K562 (cell line): ENCODE measurements at regions not wholly inside any gene's neighbourhood (a gene's known extent, or its start where the extent isn't known, plus 50 kb on each side); places are given as distances from the start of the nearest gene placed in this dataset.

Source experiments
- CREB1 ChIP-seq, 2 experiments: sonication (generic) in 1 of 2; formaldehyde crosslinking in 1 of 2; IDR thresholded peaks; 2 replicates each; pipeline versions ENCODE4 v1.6.1 to v1.8.0; 2012 to 2022; ENCODE audit warnings: inconsistent platforms in 1 of 2, mild to moderate bottlenecking in 1 of 2, missing genetic modification reagents in 1 of 2, moderate library complexity in 1 of 2
- KLF10 ChIP-seq: fragments of 250-450 bp; sonication (Bioruptor Pico); IDR thresholded peaks from 2 replicates; pipeline ENCODE4 v1.6.1; 2021; ENCODE audit warnings: matching md5 sums
- NFATC3 ChIP-seq: fragments of 450-650 bp; IDR thresholded peaks from 2 replicates; pipeline ENCODE4 v1.6.1; 2017; ENCODE audit warnings: mild to moderate bottlenecking
- NRF1 ChIP-seq, 2 experiments: fragments of 450-650 bp; IDR thresholded peaks in 1 of 2; conservative IDR thresholded peaks in 1 of 2; 2 replicates each; pipeline ENCODE4 v1.6.1; 2014; ENCODE audit warnings: mild to moderate bottlenecking in 2 of 2
- SOX6 ChIP-seq: fragments of 450-650 bp; IDR thresholded peaks from 2 replicates; pipeline ENCODE4 v1.6.1; 2014; ENCODE audit warnings: mild to moderate bottlenecking
- TEAD4 ChIP-seq, 2 experiments: sonication (generic) in 1 of 2; formaldehyde crosslinking in 1 of 2; IDR thresholded peaks; 2 replicates each; pipeline versions ENCODE4 v1.6.1 to v1.8.0; 2012 to 2022; ENCODE audit warnings: borderline replicate concordance in 1 of 2, inconsistent platforms in 1 of 2, low read length in 1 of 2, mild to moderate bottlenecking in 1 of 2, missing genetic modification reagents in 1 of 2
- USF2 ChIP-seq: sonication (generic); formaldehyde crosslinking; IDR thresholded peaks from 2 replicates; pipeline ENCODE4 v1.5.0; 2020; ENCODE audit warnings: missing genetic modification reagents
- TF ChIP-seq, protein P1 (sequence below): fragments of 450-650 bp; conservative IDR thresholded peaks from 2 replicates; pipeline ENCODE4 v1.6.1; 2016; ENCODE audit warnings: missing genetic modification characterization, low read depth, mild to moderate bottlenecking, control low read depth, missing compliant biosample characterization
- TF ChIP-seq, protein P2 (sequence below): fragments of 450-650 bp; conservative IDR thresholded peaks from 2 replicates; pipeline ENCODE4 v1.6.1; 2016; ENCODE audit warnings: missing genetic modification characterization, low read depth, mild to moderate bottlenecking, missing compliant biosample characterization, moderate library complexity
- TF ChIP-seq, protein P3 (sequence below), 3 experiments: IDR thresholded peaks in 2 of 3; conservative IDR thresholded peaks in 1 of 3; 2 replicates each; pipeline ENCODE4 v1.5.1; 2011 to 2012; ENCODE audit warnings: low read length in 3 of 3, mild to moderate bottlenecking in 3 of 3, control low read depth in 2 of 3, improper control_type of control experiment in 1 of 3, inconsistent platforms in 1 of 3, low read depth in 1 of 3, mixed read lengths in 1 of 3, moderate library complexity in 1 of 3; ENCODE audit not compliant: insufficient read depth in 2 of 3

DNA sequence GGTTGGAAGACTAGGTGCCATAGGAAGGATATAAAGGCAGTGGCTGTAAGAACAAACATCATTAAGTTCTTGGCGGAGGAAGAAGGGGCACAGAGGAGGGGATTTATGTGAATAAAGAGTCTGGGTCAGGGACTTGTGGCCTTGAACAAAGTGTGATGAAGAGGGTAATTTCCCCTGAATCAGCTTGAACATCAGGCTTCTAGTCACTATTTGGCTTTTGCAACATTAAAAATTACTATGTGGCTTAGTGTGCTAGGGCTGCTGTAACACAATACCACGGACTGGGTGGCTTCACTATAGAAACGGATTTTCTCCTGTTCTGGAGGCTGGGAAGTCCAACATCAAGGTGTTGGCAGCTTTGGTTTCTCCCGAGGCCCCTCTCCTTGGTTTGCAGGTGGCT, 70.5 kb upstream of the CNIH3 start:
- TF ChIP-seq, protein P1, sequence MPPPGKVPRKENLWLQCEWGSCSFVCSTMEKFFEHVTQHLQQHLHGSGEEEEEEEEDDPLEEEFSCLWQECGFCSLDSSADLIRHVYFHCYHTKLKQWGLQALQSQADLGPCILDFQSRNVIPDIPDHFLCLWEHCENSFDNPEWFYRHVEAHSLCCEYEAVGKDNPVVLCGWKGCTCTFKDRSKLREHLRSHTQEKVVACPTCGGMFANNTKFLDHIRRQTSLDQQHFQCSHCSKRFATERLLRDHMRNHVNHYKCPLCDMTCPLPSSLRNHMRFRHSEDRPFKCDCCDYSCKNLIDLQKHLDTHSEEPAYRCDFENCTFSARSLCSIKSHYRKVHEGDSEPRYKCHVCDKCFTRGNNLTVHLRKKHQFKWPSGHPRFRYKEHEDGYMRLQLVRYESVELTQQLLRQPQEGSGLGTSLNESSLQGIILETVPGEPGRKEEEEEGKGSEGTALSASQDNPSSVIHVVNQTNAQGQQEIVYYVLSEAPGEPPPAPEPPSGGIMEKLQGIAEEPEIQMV (tag) = no peak
- TF ChIP-seq, protein P2, sequence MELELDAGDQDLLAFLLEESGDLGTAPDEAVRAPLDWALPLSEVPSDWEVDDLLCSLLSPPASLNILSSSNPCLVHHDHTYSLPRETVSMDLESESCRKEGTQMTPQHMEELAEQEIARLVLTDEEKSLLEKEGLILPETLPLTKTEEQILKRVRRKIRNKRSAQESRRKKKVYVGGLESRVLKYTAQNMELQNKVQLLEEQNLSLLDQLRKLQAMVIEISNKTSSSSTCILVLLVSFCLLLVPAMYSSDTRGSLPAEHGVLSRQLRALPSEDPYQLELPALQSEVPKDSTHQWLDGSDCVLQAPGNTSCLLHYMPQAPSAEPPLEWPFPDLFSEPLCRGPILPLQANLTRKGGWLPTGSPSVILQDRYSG (tag) = no peak
- TF ChIP-seq SOX6 (no peak), KLF10 (CRISPR knock-in tag) (no peak), USF2 (no peak), TEAD4 (IDR thresholded peaks at IDR 0.05; ENCODE audit: low read length) (no peak), TEAD4 (CRISPR knock-in tag; IDR thresholded peaks at IDR 0.05; ENCODE audit: borderline replicate concordance) (no peak), NRF1 (conservative IDR thresholded peaks at IDR 0.05 in 1 of 2, IDR thresholded peaks at IDR 0.05 in 1 of 2) (no peak), CREB1 (IDR thresholded peaks at IDR 0.05) (no peak), CREB1 (CRISPR knock-in tag; IDR thresholded peaks at IDR 0.05) (no peak), NFATC3 (no peak)
- TF ChIP-seq, protein P3, sequence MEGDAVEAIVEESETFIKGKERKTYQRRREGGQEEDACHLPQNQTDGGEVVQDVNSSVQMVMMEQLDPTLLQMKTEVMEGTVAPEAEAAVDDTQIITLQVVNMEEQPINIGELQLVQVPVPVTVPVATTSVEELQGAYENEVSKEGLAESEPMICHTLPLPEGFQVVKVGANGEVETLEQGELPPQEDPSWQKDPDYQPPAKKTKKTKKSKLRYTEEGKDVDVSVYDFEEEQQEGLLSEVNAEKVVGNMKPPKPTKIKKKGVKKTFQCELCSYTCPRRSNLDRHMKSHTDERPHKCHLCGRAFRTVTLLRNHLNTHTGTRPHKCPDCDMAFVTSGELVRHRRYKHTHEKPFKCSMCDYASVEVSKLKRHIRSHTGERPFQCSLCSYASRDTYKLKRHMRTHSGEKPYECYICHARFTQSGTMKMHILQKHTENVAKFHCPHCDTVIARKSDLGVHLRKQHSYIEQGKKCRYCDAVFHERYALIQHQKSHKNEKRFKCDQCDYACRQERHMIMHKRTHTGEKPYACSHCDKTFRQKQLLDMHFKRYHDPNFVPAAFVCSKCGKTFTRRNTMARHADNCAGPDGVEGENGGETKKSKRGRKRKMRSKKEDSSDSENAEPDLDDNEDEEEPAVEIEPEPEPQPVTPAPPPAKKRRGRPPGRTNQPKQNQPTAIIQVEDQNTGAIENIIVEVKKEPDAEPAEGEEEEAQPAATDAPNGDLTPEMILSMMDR (IDR thresholded peaks at IDR 0.05 in 2 of 3, conservative IDR thresholded peaks at IDR 0.05 in 1 of 3; ENCODE audit: insufficient read depth in 2 of 3, low read depth in 1 of 3, low read length in 3 of 3) = no peak
